GM21528 (cell line): ENCODE measurements at regions not wholly inside any gene's neighbourhood (a gene's known extent, or its start where the extent isn't known, plus 50 kb on each side); places are given as distances from the start of the nearest gene placed in this dataset.
"Not testable (repeated sequence)": the region's sequence is repeated elsewhere in the genome, so short reads cannot be mapped to it uniquely, and the experiment has no call there.

Experiments used
- ATAC-seq: cut with Tn5 transposase; IDR thresholded peaks from one replicate; pipeline ENCODE4 v1.9.1; 2021; ENCODE audit warnings: mild to moderate bottlenecking, moderate library complexity; ENCODE audit not compliant: unreplicated experiment, low FRiP score

DNA sequence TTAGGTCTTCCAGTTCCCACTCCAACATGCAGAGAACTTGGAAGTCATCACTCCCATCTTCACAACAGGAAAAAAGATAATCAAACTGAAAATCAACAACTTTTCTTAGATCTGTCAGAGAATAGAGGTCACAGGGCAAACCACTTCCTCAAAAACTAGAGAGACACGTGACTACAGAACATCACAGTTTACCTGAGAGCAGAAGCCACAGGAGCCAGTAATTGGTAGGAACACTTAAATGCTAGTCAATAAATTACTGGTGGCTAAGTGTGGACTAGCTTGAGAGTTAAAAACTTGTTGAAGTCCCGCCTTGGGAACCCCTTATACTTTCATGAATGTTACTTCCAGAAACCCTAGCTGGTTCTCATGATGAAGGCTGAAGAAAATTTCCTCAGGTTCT, 81.1 kb downstream of the THSD1 start:
- ATAC-seq: peak; percentile 61

DNA sequence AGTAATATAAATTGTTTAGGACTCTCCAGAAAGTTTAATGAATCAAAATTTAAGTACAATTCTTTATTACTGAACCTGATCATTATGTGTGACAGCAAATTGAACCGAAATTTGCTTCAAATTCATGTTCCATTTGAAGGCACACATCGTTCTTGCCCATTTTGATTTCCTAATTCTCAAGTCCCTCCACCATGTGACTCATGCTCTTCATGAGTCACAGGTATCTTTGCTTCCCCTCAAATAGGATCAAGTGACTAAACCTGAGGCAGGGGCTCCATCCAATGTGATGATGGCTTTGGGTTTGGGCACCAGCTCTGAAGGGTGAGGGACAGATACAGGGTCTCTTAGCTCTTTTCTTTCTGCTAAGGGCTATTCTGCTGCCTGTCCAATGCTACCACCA, 86.1 kb downstream of the THSD1 start:
- ATAC-seq: no peak

DNA sequence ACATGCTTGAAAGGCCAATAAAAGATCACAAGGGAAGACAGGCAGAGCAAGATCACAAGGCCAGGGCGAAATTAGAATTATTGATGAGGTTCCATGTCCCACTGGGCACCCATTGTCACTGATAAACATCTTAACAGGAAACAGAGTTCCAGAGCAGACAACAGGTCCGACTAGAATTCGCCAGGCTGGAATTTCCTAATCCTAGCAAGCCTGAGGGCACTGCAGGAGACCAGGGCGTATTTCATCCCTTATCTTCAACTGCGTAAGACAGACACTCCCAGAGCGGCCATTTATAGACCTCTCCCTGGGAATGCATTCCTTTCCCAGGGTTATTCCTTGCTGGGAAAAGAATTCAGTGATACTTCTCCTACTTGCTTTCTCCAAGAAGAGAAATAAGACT, 96.1 kb downstream of the THSD1 start:
- ATAC-seq: not testable (repeated sequence)

DNA sequence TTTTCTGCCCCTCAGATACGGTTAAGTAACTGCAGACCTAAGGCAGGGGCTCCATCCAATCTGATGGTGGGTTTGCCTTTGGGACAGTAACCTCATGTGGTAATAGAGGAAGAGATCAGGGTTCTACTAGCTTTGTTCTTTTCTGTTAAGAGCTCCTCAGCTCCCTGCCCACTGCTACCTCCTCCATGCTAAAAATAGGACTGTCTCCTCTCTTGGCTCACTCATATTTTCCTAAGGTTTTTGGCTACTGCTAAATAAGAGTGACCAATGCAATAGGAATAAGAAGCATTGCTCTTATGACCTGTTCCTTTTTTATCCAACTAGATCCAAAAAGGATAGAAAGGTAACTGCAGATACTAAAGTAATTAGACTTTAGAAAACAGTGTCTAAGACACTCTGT, 99.6 kb downstream of the THSD1 start:
- not testable (repeated sequence) for ATAC-seq

DNA sequence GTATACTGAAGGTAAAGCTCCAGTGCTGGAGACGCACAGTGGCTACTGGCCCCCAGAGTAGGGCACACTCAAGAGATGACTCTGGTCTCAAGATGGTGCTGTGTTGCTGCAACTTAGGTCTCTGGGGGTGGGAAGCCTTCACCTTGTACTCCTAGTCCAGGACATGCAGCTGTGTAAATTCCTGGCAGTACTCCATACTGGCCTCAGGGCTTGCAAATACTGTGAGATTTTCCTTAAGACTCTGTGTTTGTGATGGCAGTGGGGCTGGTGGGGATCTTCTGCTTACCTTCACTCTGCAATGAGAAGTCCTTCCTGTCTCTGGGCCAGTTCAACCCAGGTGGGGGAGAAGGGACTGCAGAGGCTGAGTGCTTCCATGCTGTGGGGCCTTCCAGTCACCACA, 102.9 kb downstream of the THSD1 start:
- ATAC-seq: not testable (repeated sequence)

DNA sequence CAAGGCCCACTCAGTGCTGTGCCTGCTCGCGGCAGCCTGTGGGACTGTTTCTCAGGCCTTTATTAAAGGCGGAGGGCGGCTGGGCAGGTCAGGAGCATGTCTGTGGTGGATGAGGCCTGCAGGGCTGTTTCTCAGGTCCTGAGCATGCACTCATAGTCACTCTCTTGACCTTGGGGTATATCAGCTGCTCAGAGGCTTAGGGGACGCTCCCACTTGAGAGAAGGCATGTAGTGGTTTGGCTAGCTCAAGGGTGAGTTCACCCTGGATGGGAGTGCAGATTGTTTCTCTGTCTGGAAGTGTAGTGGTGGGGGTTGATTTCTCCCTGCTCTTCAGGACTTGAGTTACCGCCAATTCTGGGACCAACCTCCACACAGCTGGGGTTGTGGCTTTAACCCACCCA, 103.3 kb downstream of the THSD1 start:
- ATAC-seq: not testable (repeated sequence)

DNA sequence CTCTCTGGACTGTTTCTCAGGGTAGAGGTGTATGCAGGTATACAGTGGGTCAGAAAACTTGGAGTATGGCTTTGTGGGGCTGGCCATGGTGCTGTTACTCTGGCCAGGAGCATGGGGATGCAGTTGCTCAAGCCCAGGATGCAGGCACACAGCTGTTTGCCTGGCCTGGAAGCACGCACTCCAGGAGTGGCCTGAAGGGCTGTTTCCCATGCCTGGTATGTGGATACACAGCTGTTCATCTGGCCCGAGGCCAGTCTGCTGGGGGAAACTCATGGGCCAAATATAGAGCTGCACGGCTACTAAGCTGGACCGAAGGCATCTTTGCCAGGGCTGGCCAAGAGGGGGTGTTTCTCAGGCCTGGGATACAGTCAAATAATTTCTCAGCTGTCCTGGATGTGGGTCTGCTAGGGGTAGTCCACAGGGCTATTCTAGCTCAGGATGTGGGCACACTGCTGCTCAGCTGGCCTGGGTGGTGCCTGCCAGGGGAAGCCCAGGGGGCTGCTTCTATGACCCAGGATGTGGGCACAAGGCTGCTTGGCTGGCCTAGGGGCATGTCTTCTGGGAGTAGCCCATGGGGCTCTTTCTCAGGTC, 104.1 kb downstream of the THSD1 start:
- not testable (repeated sequence) for ATAC-seq

DNA sequence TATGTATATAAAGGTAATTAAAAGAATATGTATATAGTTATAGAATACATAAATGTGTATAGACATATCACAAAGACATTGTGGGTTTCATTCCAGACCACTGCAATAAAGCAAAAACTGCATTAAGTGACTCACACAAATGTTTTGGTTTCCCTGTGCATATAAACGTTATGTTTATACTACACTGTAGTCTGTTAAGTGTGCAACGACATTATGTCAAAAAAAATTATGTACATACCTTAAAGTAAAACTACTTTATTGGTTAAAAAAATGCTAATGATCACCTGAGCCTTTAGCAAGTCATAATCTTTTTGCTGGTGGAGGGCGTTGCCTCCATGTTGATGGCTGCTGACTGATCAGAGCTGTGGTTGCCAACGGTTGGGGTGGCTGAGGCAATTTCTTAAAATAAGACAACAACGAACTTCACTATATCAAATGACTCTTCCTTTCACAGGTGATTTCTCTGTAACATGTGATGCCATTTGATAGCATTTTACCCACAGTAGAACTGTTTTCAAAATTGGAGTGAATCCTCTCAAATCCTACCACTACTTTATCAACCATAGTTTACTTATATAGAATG, 107.8 kb downstream of the THSD1 start:
- ATAC-seq: not testable (repeated sequence)

DNA sequence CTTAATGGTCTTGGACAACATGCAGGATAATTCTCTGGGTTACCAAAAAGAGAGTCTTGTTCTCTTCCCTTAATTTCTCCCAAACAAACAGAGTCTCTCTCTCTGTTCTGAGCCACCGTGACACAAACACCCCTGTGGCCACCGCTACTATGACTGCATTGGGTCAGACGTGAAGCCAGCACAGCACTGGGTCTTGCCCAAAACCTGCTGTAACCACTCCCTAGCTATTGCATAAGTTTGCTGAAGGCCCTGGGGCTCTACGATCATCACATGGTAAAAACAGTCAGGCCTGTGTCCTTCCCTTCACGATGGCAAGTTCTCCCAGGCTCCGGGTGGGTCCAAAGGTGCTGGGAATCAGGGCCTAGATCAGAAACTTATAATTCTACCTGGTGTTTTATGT, 117.1 kb downstream of the THSD1 start:
- ATAC-seq: not testable (repeated sequence)

DNA sequence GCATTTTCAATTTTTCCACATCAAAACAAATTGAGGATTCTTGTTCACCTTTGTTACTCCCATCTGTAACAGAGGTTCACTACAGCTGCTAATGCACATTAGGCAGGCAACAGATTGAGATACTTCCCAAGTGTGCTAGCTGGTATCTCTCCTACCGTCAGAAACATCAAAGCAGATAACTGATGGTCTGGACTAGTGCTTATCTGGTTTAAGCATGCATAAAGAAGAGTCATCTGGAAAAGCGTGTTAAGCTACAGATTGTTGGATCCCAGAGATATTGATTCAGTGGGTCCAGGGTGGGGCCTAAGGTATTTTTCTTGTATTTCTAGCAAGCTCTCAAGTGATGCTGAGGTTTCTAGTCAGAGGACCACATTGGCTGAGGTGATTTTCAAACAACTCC, 122.0 kb upstream of the NEK3 start:
- not testable (repeated sequence) for ATAC-seq

DNA sequence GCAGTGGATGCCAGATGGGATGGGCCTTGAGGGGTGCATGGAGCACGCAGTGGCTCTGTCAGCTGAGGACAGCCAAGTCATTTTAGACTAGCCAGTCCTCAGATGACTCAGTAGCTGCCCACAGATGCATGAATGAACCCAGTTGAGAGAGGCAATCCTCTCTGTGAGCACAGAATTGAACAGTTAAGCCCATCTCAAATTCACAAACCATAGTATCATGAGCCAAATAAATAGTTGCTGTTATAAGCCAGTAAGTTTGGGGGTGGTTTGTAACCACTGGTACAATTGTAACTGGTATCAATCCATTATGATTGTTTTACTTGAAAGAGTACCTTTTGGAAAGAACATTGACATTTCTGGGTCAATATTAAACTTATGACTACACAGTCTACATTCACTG, 120.0 kb upstream of the NEK3 start:
- ATAC-seq: not testable (repeated sequence)

DNA sequence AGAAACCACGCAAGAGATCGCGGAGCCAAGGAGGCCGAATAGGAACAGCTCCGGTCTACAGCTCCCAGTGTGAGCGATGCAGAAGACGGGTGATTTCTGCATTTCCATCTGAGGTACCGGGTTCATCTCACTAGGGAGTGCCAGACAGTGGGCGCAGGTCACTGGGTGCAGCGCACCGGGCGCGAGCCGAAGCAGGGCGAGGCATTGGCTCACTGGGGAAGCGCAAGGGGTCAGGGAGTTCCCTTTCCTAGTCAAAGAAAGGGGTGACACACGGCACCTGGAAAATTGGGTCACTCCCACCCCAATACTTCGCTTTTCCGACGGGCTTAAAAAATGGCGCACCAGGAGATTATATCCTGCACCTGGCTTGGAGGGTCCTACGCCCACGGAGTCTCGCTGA, 94.9 kb upstream of the NEK3 start:
- not testable (repeated sequence) for ATAC-seq

DNA sequence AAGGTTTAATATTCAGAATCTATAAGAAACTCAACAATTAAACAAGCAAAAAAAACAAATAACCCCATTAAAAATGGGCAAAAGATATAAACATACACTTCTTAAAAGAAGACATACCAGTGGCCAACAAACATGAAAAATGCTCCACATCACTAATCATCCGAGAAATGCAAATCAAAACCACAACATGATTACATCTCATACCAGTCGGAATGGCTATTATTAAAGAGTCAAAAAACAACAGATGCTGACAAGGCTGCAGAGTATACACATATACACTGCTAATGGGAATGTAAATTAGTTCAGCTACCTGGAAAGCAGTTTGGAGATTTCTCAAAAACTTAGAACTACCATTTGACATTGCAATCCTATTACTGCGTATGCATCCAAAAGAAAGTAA, 81.4 kb upstream of the NEK3 start:
- peak; percentile 83 for ATAC-seq

DNA sequence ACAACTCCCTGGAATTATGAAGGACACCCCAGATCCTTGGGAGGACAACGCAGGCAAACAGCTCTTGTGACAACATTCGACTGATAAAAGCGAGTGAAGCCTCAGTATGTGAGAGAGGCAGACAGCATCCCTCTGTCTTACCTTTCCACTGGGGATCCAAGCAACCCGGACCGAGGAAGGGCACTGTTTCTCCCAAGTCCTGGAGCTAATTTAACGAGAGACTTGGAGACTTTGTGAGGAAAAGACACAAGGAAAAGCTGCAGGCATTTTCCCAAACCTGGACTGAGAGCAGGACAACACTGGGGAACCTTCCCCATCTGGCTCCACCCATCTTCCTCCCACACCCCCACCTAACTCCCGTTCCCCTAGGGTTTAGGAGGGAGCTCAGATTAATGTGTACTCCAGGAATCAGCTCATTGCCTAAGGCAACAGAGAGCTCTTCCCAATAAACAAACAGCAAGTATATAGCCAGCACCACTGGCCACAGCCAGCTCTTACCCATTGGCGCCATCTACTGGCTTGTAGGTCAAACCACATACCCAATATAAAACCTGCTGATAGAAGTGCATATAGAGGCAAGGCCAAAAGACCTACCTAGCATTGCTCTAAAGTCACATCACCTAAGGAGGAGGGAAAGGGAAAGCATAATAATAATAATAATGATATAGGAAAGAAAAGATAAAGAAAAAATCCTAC, 76.7 kb upstream of the NEK3 start:
- peak; percentile 73 for ATAC-seq

DNA sequence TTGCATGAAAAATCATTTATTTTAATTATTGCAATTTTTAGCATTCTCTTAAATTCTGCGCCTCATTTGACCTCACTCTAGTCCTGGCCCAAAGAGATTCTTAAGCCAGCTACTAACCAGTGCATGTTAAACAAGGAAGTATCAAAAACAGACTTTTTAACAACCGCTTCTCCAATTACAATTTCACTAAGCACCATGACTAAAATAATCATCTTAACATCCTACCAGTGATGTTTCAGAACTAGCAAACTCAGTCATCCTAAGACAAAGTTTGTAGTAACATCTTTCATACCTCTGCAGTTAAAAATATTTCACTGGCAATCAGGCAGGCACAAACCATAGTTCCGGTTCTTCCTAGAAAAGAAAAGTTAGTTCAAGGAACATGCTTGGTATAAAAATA, 75.5 kb upstream of the NEK3 start:
- ATAC-seq: not testable (repeated sequence)

DNA sequence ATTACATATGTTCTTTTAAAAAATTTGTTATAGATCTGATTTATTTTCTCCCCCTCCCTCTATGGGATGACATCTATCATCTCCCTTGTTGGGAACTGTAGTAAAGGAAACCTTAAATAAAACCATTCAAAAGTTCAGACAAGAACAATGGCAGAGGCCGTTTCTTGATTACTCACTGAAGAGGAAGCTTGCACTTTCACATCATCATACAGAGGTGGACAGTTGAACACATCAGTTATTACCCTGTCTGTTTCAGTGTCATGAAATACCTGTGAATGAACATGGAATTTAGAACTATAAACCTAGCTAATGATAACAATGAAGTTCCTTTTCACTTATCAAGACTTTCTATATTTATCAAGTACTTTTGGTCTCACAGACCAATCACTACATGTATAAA, 63.7 kb upstream of the NEK3 start:
- not testable (repeated sequence) for ATAC-seq

DNA sequence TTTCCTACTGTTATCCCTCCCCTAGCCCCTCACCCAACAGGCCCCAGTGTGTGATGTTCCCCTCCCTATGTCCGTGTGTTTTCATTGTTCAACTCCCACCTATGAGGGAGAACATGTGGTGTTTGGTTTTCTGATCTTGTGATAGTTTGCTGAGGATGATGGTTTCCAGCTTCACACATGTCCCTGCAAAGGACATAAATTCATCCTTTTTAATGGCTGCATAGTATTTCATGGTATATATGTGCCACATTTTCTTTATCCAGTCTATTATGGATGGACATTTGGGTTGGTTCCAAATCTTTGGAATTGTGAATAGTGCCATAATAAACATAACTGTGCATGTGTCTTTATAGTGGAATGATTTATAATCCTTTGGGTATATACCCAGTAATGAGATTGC, 54.5 kb upstream of the NEK3 start:
- not testable (repeated sequence) for ATAC-seq

DNA sequence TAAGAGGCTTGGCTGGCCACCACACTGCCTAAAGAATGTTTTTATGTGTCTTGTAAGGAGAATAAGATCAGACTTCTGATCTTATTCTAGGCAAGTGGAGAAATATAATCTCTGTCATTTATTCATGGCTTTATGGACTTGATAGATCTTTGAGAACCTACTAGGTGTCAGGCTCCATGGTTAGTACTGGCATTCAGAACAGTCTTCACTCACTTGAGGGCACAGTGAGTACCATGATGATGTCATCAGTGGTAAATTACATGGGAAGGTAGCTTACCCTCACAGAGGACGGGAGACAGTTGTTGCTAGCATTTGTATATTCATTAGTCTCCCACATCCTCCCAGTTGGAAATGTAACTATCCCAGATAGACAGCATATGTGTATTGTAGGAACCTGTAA, 53.5 kb upstream of the NEK3 start:
- ATAC-seq: not testable (repeated sequence)

DNA sequence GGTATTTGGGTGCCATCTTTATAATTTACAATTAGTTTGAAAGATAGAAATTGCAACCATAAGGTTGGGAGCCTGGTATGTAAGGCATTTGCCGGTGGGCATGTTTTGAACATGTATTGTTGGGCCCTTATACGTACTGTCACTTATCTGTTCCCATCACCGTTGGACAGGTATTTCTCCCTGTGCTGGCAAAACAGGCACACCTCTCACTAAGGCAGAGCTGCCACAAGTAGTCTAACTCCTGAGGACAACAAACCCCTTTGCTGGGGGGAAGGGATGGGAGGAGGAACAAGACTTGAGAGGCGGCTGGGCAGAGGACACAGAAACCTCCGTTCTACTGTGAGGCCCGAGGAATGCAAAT, 52.0 kb upstream of the NEK3 start:
- ATAC-seq: not testable (repeated sequence)

DNA sequence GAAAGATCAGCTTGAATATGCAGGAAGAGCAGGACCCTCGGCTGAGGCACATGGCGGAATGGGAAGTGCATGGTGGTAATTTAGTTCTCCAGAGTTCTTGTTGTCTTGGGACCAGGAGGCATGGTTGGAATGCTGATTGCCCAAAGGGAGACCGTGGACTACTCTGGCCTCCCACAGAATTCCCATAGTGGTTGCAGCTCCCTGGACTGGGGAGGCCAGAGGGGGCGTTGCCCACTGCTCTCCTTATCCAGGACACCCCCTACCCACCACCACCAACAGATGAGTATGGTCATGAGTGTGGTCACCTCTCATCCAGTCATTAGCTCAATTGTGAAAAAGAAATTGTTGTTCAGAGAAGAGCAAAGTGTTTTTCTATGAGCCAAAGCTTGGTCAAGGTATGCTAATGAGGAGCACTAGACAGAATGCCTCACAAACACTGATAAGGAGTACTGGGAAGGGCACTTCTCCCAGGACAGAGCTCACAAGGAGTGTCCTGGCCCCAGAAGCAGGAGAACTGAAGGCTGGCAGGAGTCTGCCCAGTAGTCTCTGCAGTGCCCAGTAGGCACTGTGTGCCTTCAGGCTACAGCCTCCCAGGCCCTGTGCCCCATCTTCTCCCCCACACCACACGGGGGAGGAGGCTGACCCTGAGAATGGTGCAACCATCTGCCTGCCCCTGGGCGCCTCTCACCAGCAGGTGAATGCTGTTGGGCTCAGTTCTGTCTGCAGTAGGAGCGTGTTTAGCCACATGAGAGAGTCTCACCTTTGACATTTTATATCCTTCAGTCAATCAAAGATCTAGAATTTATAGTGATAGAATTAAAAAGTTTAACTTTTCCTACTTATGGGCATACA, 51.4 kb upstream of the NEK3 start:
- not testable (repeated sequence) for ATAC-seq
